T-helper 2 cell treated with Interferon-gamma antibody and Interleukin-4, amounts not matched to agents 100 ng/mL and 5 ng/mL, for 36 hours (primary cell): ENCODE measurements at regions not wholly inside any gene's neighbourhood (a gene's known extent, or its start where the extent isn't known, plus 50 kb on each side); places are given as distances from the start of the nearest gene placed in this dataset.
"Not testable (repeated sequence)": the region's sequence is repeated elsewhere in the genome, so short reads cannot be mapped to it uniquely, and the experiment has no call there.

Experiments used
- intact Hi-C: fragments of 100-400 bp; cut with micrococcal nuclease; formaldehyde crosslinking; loops from one replicate; pipeline ENCODE4 v1.15.1; 2023

- intact Hi-C loops = no loop called here
Measured at GRCh38 chr5:108696951-108697715, 50.6 kb upstream of the FER start.

- intact Hi-C loops = no loop called here
Measured at GRCh38 chr5:108696407-108696806, 51.3 kb upstream of the FER start.

DNA sequence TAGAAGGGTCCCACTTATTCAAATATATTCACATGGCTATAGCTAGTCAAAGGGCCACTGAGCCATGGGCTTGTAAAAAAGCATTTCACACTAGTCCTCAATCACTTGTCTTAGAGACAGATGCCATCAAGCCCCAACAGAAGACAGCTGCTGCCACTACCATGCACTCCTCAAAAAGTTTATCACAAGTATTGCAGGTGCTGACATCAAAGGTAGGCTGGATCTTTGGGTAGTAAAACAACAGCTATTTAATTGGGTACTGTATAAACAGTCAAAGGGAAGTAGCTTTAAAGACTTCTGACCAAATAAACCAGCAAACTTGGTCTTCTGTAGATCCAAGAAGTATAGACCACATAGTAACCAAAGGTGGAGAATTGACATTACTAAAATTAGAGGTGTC lies 59.2 kb upstream of the FER start:
- intact Hi-C loops = no loop called here

- intact Hi-C loops = no loop called here
Measured at GRCh38 chr5:108687595-108688200, 60.0 kb upstream of the FER start.

DNA sequence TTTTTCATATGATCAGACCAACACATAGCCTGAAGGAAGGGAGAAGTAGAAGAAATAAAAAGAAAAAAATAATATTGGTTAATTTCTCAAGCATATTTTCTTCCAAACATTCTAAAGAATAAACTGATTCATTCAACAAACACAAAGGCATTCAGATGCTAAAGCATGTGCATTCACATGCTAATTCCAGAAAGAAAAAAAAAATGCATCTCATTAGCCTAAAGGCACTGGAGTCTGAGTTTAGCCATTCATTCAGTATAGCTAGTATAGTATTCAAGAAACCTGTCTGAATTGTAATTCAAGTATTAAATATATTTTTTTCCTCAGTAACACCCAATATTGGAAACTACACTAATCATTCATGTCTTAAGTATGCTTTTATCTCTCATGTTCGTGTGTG lies 61.0 kb upstream of the FER start:
- intact Hi-C loops = no loop called here

- intact Hi-C loops = not testable (repeated sequence)
Measured at GRCh38 chr5:108685448-108686216, 62.1 kb upstream of the FER start.

GRCh38 chr5:108681079-108681921 lies 66.4 kb upstream of the FER start:
- intact Hi-C loops = loop anchor here (5.0 kb wide), 1 partner anchor 66 kb away; the partner anchor contains the start of gene FER

DNA sequence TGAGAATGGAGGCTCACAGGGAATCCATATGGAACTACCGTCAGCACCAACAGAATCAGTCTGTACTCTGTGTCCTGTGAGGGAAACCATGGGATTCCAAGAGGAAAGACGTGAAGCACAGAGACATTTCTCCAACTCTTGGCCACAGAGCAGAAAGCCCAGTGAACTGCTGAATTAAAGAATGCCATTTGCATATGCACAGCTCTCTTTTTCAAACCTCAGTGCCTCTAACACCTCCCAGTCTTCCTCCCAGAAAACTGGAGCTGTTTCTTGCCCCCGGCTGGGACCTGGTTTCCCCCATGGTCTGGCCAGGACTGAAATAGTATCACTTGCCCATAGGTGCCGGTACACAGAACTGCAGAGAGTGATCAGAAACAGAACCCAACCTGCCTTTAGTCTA lies 69.6 kb upstream of the FER start:
- intact Hi-C loops = no loop called here

DNA sequence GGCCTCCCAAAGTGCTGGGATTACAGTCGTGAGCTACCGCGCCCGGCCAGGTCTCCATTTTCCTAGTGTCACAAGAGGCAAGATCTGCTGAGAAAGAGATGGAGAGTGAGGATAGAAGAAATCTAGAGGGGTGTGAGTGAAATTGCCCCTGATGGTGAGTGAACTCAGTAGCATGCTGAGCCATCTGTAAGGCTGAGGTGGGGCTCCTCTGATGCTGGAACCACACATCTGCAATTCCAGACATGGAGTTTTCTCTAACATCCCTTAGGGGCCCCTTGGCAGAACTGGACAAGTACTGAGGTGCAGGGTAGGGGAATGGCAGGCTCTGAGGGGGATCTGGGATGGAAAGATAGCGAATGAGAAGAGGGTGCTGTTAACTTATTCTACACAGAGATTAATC lies 72.0 kb upstream of the FER start:
- intact Hi-C loops = no loop called here

DNA sequence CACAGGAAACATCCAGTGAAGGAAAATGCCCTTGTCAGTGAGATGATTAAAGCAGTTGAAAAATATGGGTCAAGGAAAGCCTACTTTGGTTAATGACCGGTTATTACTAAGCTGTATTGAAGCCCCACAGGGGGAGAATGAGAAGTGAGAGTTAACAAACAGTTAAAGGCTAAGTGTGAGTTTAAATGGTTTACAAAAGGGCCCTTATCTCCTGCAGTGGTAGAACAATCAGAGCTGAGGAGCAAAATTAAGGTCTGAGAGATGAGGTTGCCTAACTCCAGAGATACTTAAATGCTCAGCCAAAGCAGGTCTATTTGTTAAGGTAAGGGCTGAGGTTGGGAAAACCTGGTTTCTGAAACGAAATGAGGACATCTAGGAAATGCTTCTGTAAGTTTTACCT lies 75.1 kb upstream of the FER start:
- intact Hi-C loops = no loop called here

- intact Hi-C loops = no loop called here
Measured at GRCh38 chr5:108670591-108671289, 77.0 kb upstream of the FER start.

DNA sequence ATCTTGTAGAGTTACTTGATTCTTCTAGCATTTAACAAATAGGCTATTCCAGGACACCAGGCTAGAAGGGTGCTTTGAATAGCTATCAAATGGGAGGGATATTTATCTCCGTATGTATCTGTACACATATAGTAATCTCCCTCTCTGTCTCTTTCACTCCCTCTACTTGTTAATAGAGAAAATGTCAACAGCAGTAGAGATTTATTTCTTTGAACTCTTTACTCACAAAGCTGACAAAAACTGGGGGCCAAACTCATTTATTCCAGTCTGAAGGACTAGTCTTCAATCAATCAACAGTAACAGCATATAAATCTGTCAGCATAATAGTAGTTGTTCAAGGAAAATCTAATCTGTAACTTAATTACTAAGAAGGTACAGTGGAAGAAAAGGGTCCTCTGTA lies 78.2 kb upstream of the FER start:
- intact Hi-C loops = no loop called here

DNA sequence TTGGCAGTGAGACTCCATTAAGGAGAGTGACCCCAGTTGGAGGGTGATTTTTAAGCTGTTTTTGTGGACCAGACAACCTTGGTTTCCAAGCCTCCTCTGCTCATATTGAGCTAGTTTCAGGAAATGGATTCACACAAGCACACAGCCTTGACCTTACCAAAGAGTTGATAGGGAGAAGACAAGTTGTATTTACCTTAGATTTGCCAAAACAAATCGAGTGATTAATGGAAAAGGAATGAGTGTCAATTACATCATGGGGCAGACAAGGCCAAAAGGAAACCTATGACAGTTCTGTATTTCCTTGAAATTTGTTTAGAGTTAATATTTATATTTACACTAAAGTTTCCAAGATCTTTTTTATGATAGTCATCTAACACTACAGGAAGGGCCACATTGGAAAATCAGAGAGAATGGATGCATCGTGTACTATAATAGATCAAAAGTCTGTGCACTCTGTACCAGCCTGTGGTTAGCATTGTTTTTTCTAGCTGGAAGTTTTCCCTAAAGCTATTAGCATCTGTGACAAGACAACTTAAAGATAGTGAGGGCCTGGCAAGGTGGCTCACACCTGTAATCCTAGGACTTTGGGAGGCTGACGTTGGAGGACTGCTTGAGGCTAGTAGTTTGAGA lies 86.0 kb upstream of the FER start:
- intact Hi-C loops = no loop called here

DNA sequence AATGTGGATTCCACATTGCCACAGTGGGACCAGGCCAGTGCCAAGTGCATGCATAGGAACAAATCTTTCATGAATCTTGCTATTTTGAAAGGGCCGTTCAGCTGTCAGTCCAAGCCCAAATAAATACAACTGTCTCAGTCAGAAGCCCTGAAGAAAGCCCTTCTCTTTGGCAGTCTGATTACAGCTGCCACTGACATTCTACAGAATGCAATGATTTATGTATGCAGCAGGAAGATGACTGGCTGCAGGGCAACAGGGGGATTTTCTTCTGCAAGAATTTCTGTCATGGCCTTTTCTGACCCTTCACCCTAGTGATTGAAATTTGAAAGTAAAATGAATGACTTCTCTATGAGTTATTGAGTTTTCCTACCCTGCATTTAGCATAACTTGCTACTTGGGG lies 86.7 kb upstream of the FER start:
- intact Hi-C loops = no loop called here

- intact Hi-C loops = no loop called here
Measured at GRCh38 chr5:108660291-108660690, 87.4 kb upstream of the FER start.

DNA sequence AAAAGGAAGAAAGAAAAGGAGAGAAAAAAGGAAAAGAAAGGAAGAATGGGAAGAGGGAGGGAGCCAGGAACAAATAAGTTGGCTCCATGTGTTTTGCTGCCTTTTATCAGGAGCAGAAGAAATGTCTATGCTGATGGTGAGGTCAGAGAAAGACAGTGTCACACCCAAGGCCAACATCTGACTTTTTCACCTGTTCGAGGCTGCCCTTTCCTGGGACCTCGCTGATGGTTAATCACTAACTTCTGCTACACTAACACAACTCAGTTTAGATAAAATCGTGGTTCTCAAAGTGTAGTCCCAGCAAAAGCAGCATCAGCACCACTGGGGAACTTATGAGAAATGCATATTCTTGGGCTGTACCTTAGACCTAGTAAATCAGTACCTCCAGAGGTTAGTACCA lies 88.2 kb upstream of the FER start:
- intact Hi-C loops = no loop called here

DNA sequence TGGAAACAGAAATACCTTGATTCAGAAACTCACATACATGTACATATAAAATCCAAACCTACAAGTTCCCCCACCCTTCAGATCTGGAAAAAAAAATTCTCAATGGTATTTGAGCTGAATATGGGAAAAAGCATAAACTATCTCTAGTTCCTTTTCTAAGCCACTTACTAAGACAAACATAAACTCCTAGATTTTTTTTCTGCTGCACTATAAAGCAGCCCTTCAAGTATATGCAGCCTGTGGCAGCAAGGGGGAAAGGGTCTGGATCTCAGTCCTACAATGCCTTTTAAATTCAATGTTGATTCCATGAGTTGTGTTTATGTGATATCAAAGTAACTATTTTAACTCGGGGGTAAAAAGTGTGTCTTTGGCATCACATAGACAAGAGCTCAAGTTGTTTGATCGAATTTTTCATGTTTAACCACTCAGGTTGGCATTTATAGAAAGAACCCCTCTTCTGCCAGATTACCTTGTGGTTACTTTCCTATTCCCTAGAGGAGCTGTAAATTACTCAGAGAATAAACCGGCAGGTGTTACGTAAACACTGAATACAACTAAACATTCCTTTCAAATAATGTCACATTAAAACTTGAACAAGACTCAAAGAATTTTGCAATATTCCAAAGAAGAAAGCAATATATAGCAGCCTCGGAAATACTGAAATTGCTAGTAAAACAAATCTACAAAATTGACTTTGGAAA lies 91.8 kb upstream of the FER start:
- intact Hi-C loops = no loop called here

GRCh38 chr5:108654051-108654450 lies 93.6 kb upstream of the FER start:
- intact Hi-C loops = no loop called here

GRCh38 chr5:108653201-108653600 lies 94.5 kb upstream of the FER start:
- intact Hi-C loops = no loop called here

GRCh38 chr5:108650997-108651396 lies 96.7 kb upstream of the FER start:
- intact Hi-C loops = no loop called here
